ENCODE measurements at regions not wholly inside any gene's neighbourhood (a gene's known extent, or its start where the extent isn't known, plus 50 kb on each side); places are given as distances from the start of the nearest gene placed in this dataset.

GRCh38 chr2:41736586-41736985, 311.2 kb upstream of the PKDCC start:
- intact Hi-C loops (cut with micrococcal nuclease; ENCODE audit: unreplicated experiment) = no loop called here
- POLR2A ChIA-PET = no interaction called here

GRCh38 chr2:41737888-41738287, 309.9 kb upstream of the PKDCC start:
- no peaks in the 10 kb centered on the region for H3K79me2 ChIP-seq (ENCODE audit: insufficient read depth, low read depth, low read length)
- no peaks in the 10 kb centered on the region for H3K36me3 ChIP-seq (ENCODE audit: insufficient read depth, low read length)
- H3K9me2 ChIP-seq (ENCODE audit: insufficient read depth, low read length) = no peaks in the 10 kb centered on the region
- no peaks in the 10 kb centered on the region for H4K20me1 ChIP-seq (ENCODE audit: insufficient read depth, low read length)
- H2AFZ ChIP-seq (ENCODE audit: low read length) = no peak overlapping the region
- intact Hi-C loops (cut with micrococcal nuclease; ENCODE audit: unreplicated experiment) = no loop called here
- no peaks in the 10 kb centered on the region for H3K9me3 ChIP-seq (ENCODE audit: low read length)
- TF ChIP-seq, protein P1, sequence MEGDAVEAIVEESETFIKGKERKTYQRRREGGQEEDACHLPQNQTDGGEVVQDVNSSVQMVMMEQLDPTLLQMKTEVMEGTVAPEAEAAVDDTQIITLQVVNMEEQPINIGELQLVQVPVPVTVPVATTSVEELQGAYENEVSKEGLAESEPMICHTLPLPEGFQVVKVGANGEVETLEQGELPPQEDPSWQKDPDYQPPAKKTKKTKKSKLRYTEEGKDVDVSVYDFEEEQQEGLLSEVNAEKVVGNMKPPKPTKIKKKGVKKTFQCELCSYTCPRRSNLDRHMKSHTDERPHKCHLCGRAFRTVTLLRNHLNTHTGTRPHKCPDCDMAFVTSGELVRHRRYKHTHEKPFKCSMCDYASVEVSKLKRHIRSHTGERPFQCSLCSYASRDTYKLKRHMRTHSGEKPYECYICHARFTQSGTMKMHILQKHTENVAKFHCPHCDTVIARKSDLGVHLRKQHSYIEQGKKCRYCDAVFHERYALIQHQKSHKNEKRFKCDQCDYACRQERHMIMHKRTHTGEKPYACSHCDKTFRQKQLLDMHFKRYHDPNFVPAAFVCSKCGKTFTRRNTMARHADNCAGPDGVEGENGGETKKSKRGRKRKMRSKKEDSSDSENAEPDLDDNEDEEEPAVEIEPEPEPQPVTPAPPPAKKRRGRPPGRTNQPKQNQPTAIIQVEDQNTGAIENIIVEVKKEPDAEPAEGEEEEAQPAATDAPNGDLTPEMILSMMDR (conservative IDR thresholded peaks at IDR 0.05; ENCODE audit: low read length) = no peak
- TF ChIP-seq EZH2phosphoT487 (IDR thresholded peaks at IDR 0.05; ENCODE audit: borderline replicate concordance, low read depth, low read length) = no peak
- H3K27ac ChIP-seq (ENCODE audit: low read depth, low read length, poor library complexity, severe bottlenecking) = no peak overlapping the region
- no TSS peak for BruUV-seq (replicated peaks)
- no peak for DNase-seq (ENCODE audit: low spot score)
- H3K4me2 ChIP-seq (ENCODE audit: low read length) = no peak overlapping the region
- no peak overlapping the region for H3K4me3 ChIP-seq (ENCODE audit: low read depth, low read length, poor library complexity, severe bottlenecking)
- POLR2A ChIA-PET = no interaction called here
- CTCF ChIA-PET (ENCODE audit: unreplicated experiment) = no interaction called here
- H3K4me1 ChIP-seq (ENCODE audit: insufficient read depth, low read length, poor library complexity, severe bottlenecking) = no peaks in the 10 kb centered on the region

More at GRCh38 chr2:41736586-41736985, 311.2 kb upstream of the PKDCC start:
- no peaks in the 10 kb centered on the region for H3K79me2 ChIP-seq (ENCODE audit: insufficient read depth, low read depth, low read length)
- H2AFZ ChIP-seq (ENCODE audit: low read length) = no peak overlapping the region
- CTCF ChIA-PET (ENCODE audit: unreplicated experiment) = no interaction called here
- no peaks in the 10 kb centered on the region for H3K9me3 ChIP-seq (ENCODE audit: low read length)
- H3K4me1 ChIP-seq (ENCODE audit: insufficient read depth, low read length, poor library complexity, severe bottlenecking) = no peaks in the 10 kb centered on the region
- H3K36me3 ChIP-seq (ENCODE audit: insufficient read depth, low read length) = no peaks in the 10 kb centered on the region
- no peak overlapping the region for H3K4me3 ChIP-seq (ENCODE audit: low read depth, low read length, poor library complexity, severe bottlenecking)
- no peaks in the 10 kb centered on the region for H4K20me1 ChIP-seq (ENCODE audit: insufficient read depth, low read length)
- TF ChIP-seq EZH2phosphoT487 (IDR thresholded peaks at IDR 0.05; ENCODE audit: borderline replicate concordance, low read depth, low read length) = no peak
- TF ChIP-seq, protein P1 (conservative IDR thresholded peaks at IDR 0.05; ENCODE audit: low read length) = no peak
- BruUV-seq (replicated peaks) = no TSS peak
- H3K9me2 ChIP-seq (ENCODE audit: insufficient read depth, low read length) = no peaks in the 10 kb centered on the region
- no peak overlapping the region for H3K27ac ChIP-seq (ENCODE audit: low read depth, low read length, poor library complexity, severe bottlenecking)
- DNase-seq (ENCODE audit: low spot score) = no peak
- no peak overlapping the region for H3K4me2 ChIP-seq (ENCODE audit: low read length)

DNA sequence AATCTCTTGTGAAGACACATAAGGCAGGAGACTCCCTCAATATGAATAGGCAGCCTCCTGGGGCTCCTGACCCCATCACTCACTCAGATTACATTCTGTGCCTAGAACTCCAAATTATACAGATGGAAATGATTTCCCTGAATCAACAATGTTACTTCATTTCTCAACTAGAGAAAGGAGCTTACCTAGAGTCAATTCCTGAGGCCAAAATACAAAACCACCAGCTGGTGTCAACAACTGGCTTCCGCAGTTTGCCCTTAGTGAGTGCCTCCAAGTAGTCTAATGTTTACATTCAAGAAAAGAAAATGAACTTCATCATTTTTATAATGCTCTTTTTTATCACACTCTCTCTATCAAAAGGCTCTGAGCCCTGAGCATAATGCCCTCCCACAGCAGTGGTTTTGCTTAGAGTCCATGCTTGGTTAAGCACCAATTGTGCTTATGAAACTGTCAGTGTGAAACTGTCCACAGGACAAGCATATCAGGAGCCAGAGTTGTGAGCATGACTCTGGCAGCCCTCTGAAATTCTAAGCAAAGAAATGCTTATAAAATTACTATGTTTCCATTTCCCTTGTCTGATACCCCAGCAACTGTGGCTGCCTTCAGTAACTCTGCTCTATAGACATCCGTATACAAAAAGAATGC, 305.7 kb upstream of the PKDCC start:
- TF ChIP-seq, protein P1 (conservative IDR thresholded peaks at IDR 0.05; ENCODE audit: low read length) = no peak
- TF ChIP-seq EZH2phosphoT487 (IDR thresholded peaks at IDR 0.05; ENCODE audit: borderline replicate concordance, low read depth, low read length) = no peak
- no peaks in the 10 kb centered on the region for H3K36me3 ChIP-seq (ENCODE audit: insufficient read depth, low read length)
- CTCF ChIA-PET (ENCODE audit: unreplicated experiment) = no interaction called here

More for the DNA sequence above, 305.7 kb upstream of the PKDCC start:
- Histone ChIP-seq H3K27ac (ENCODE audit: low read depth, low read length, poor library complexity, severe bottlenecking) (no peak overlapping the region), H3K4me3 (ENCODE audit: low read depth, low read length, poor library complexity, severe bottlenecking) (no peak overlapping the region), H3K9me3 (ENCODE audit: low read length) (no peaks in the 10 kb centered on the region), H2AFZ (ENCODE audit: low read length) (no peak overlapping the region), H3K79me2 (ENCODE audit: insufficient read depth, low read depth, low read length) (no peaks in the 10 kb centered on the region), H3K4me1 (ENCODE audit: insufficient read depth, low read length, poor library complexity, severe bottlenecking) (no peaks in the 10 kb centered on the region), H3K9me2 (ENCODE audit: insufficient read depth, low read length) (no peaks in the 10 kb centered on the region), H3K4me2 (ENCODE audit: low read length) (no peak overlapping the region), H4K20me1 (ENCODE audit: insufficient read depth, low read length) (no peaks in the 10 kb centered on the region)
- BruUV-seq (replicated peaks) = no TSS peak
- POLR2A ChIA-PET = interaction anchor here (0.7 kb wide), 1 partner anchor 176 kb away, joined by 4 read pairs; no protein-coding TSS in a partner anchor
- intact Hi-C loops (cut with micrococcal nuclease; ENCODE audit: unreplicated experiment) = no loop called here
- DNase-seq (ENCODE audit: low spot score) = no peak
